ENCODE measurements at regions not wholly inside any gene's neighbourhood (a gene's known extent, or its start where the extent isn't known, plus 50 kb on each side); places are given as distances from the start of the nearest gene placed in this dataset.

DNA sequence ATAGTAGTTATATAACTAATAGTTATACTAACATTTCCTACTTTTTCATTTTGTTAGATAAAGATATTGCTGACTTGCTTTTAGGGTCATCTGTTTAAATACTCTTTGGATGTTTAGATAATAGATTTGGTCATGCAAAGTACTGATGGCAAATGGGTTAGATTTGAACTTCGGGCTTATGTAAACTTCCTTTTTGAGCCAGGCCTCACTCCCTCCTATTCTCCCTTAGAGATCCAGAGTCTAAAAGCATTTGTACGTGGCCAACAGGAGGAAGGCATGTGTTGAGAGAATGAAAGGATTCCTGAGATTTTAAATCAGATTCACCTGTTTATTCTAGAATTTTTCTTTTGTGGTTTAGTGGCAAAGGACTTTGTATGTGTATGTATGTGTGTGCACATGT is 106.4 kb upstream of the GBE1 start:
- TF ChIP-seq EZH2 (IDR thresholded peaks at IDR 0.05; ENCODE audit: insufficient read depth, poor library complexity, severe bottlenecking) (no peak), EZH2phosphoT487 (IDR thresholded peaks at IDR 0.05; ENCODE audit: insufficient read depth, low read depth) (no peak)
